Activated CD8-positive, alpha-beta memory T cell treated with anti-CD3 and anti-CD28 coated beads, Interleukin-2, amount 50 U/mL, for 24 hours (primary cell): ENCODE measurements at regions not wholly inside any gene's neighbourhood (a gene's known extent, or its start where the extent isn't known, plus 50 kb on each side); places are given as distances from the start of the nearest gene placed in this dataset.
"Not testable (repeated sequence)": the region's sequence is repeated elsewhere in the genome, so short reads cannot be mapped to it uniquely, and the experiment has no call there.

Experiments used
- DNase-seq: peaks from one replicate; pipeline ENCODE4 v3.0.0-alpha.2; 2020; ENCODE audit errors: extremely low read depth

GRCh38 chr21:17738176-17738953, 80.8 kb downstream of the C21orf91 start:
- no peak for DNase-seq

GRCh38 chr21:17736072-17736471, 83.1 kb downstream of the C21orf91 start:
- no peak for DNase-seq

GRCh38 chr21:17733209-17733608, 85.9 kb downstream of the C21orf91 start:
- DNase-seq = no peak

- no peak for DNase-seq
Measured at GRCh38 chr21:17732306-17732705, 86.8 kb downstream of the C21orf91 start.

GRCh38 chr21:17731554-17731953, 87.6 kb downstream of the C21orf91 start:
- no peak for DNase-seq

GRCh38 chr21:17730782-17731181, 88.4 kb downstream of the C21orf91 start:
- no peak for DNase-seq

GRCh38 chr21:17729455-17729854, 89.7 kb downstream of the C21orf91 start:
- no peak for DNase-seq

- no peak for DNase-seq
Measured at GRCh38 chr21:17727361-17727760, 91.8 kb downstream of the C21orf91 start.

- DNase-seq = no peak
Measured at GRCh38 chr21:17726047-17726829, 92.9 kb downstream of the C21orf91 start.

- no peak for DNase-seq
Measured at GRCh38 chr21:17725339-17725738, 93.8 kb downstream of the C21orf91 start.

GRCh38 chr21:17712887-17713286, 100.2 kb upstream of the BTG3 start:
- DNase-seq = no peak

- DNase-seq = no peak
Measured at GRCh38 chr21:17711896-17712295, 99.2 kb upstream of the BTG3 start.

GRCh38 chr21:17709266-17709611, 96.5 kb upstream of the BTG3 start:
- no peak for DNase-seq

- DNase-seq = no peak
Measured at GRCh38 chr21:17708522-17709265, 96.0 kb upstream of the BTG3 start.

- DNase-seq = no peak
Measured at GRCh38 chr21:17699524-17700189, 87.0 kb upstream of the BTG3 start.

GRCh38 chr21:17697473-17697872, 84.8 kb upstream of the BTG3 start:
- no peak for DNase-seq

GRCh38 chr21:17694416-17694815, 81.7 kb upstream of the BTG3 start:
- DNase-seq = not testable (repeated sequence)

GRCh38 chr21:17693801-17694200, 81.1 kb upstream of the BTG3 start:
- DNase-seq = no peak

GRCh38 chr21:17690078-17690494, 77.4 kb upstream of the BTG3 start:
- DNase-seq = no peak

- DNase-seq = peak; percentile 24
Measured at GRCh38 chr21:17688912-17689874, 76.5 kb upstream of the BTG3 start.

- no peak for DNase-seq
Measured at GRCh38 chr21:17682924-17683323, 70.2 kb upstream of the BTG3 start.
